ENCODE measurements at regions not wholly inside any gene's neighbourhood (a gene's known extent, or its start where the extent isn't known, plus 50 kb on each side); places are given as distances from the start of the nearest gene placed in this dataset.

DNA sequence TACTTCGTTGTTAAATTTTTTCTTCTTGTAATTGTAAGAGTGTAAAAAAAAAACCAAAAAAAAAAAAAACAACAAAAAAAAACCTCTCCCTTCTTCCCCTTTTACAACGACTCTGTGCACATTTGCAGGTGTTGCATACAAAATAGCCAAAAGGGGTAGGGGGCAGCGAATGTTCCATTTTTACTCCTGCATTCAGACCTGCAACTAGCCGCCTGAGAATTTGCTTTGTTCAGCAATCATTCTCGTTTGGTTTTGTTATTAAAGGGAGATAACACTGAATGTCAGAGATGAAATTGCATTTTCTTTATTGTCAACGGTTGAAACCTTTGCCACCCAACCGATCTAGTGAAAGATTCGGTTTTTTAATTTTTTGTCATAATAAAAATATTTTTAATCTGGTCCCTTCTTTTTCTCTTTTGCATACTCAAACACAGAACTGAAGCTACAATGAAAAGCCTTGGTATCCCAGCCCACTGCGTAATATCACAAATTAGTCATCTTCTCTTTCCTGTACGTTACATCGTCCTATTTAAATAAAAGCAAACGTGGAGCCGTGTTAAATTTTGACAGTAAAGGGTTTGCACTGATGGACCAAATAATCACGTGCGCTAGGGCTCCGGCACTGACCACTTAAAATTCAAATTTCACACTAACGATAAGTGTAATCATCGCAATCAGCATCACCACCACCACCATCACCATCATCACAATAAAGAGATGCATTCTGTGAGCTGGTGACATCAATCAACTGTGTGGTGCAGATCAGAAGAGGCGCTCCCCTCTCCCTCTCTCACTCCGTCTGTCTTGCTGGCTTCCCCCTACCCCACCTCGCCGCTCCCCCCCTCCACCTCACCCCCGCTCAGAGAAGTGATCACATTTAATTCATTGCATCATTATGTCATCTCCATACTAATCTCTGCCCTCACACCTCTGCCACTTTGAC, 406.2 kb upstream of the PSMD7 start:
- Mint-ChIP-seq H3K4me1 (peaks cover 59% of the 10 kb centered on the region), H3K4me3 (peak overlapping the region; percentile 76 to 82 (median 77)), H3K27ac (peak overlapping the region; percentile 72 to 83 (median 80)), H3K27me3 (ENCODE audit: low read depth) (peaks cover 36% of the 10 kb centered on the region), H3K9me3 (no peaks in the 10 kb centered on the region), H3K36me3 (ENCODE audit: low read depth) (no peaks in the 10 kb centered on the region)
- TF ChIP-seq, protein P1, sequence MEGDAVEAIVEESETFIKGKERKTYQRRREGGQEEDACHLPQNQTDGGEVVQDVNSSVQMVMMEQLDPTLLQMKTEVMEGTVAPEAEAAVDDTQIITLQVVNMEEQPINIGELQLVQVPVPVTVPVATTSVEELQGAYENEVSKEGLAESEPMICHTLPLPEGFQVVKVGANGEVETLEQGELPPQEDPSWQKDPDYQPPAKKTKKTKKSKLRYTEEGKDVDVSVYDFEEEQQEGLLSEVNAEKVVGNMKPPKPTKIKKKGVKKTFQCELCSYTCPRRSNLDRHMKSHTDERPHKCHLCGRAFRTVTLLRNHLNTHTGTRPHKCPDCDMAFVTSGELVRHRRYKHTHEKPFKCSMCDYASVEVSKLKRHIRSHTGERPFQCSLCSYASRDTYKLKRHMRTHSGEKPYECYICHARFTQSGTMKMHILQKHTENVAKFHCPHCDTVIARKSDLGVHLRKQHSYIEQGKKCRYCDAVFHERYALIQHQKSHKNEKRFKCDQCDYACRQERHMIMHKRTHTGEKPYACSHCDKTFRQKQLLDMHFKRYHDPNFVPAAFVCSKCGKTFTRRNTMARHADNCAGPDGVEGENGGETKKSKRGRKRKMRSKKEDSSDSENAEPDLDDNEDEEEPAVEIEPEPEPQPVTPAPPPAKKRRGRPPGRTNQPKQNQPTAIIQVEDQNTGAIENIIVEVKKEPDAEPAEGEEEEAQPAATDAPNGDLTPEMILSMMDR (IDR thresholded peaks at IDR 0.05; ENCODE audit: unreplicated experiment in 3 of 3), result no peak

DNA sequence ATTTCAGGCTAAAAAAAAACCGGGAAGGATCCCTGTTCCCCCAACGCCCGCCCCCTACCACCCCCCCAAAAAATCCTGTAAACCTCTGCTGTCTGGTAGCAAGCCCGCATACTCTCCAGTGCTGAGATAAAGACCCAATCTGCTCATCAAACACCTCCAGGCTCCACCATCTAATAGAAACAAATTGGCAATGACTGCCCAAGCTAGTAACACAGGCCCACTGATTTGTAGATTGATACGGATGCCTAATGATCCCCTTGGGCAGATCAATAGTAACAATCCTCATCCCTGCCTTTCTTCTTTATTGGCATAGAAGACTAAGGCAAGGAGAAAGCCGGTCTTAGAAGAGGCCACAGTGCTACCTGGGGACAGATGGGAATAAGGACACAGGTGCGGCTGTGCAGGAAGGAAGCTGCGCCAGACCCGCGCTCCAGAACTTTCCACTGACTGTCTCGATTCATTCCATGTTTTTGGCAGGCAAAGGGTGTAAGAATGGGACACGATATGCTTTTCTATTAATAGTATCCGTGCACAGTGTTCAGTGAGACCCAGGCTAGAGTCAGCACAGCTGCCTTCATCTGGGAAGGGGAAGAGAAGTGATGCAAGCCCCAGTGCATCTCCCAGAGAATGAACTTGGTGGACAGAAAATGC, 407.6 kb upstream of the PSMD7 start:
- H3K4me3 Mint-ChIP-seq, result peak overlapping the region; percentile 24 to 72 (median 65)
- H3K27ac Mint-ChIP-seq, result peak overlapping the region; percentile 25 to 52 (median 44)
- H3K9me3 Mint-ChIP-seq, result no peaks in the 10 kb centered on the region
- H3K27me3 Mint-ChIP-seq (ENCODE audit: low read depth), result peaks cover 37% of the 10 kb centered on the region
- peaks cover 50% of the 10 kb centered on the region for H3K4me1 Mint-ChIP-seq
- no peaks in the 10 kb centered on the region for H3K36me3 Mint-ChIP-seq (ENCODE audit: low read depth)
- TF ChIP-seq, protein P1 (IDR thresholded peaks at IDR 0.05; ENCODE audit: unreplicated experiment in 3 of 3), result no peak

DNA sequence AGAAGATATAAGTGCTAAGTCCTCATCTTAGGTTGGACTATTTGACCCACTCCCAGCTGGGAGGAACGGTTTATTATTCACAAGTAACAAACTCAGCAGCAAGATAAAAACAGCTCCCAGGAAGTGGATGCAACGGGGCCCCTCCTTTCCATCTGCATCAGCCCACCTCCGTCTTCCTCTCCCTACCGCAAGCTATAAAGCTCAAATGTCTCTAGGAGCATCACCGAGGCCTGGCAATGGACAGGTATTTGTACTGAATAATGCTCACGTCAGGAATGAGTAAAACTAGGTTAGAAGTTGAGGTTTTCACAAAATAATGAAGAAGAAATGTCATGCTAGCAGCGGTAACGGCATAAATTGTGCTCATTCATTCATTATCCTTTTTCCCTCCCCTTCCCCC, 408.7 kb upstream of the PSMD7 start:
- H3K27ac Mint-ChIP-seq, result peak overlapping the region; percentile 22 to 73 (median 44)
- H3K36me3 Mint-ChIP-seq (ENCODE audit: low read depth), result no peaks in the 10 kb centered on the region
- TF ChIP-seq, protein P1 (IDR thresholded peaks at IDR 0.05; ENCODE audit: unreplicated experiment in 3 of 3), result no peak
- H3K4me1 Mint-ChIP-seq, result peaks cover 40% of the 10 kb centered on the region
- peak overlapping the region in 2 of 3 experiments; percentile 8 to 38 for H3K4me3 Mint-ChIP-seq
- no peaks in the 10 kb centered on the region for H3K9me3 Mint-ChIP-seq
- peaks cover 37% of the 10 kb centered on the region for H3K27me3 Mint-ChIP-seq (ENCODE audit: low read depth)

DNA sequence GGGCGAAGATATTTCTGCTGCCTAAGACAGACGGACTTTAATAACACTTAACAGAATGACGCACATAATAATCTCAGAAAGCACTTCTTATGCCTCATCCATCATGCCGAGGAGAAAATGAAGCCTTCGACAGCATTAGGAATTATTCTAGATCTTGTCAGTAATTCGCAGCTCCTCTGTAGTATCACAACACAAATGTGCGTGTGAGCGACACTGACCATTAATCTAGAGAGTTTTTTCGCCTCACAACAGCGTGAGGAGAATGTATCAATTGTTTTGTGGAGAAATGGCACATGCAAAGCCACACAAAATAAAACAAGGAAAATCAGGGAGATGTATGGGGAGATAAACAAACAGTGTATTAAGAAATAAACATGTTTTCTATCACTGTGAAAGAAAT, 410.2 kb upstream of the PSMD7 start:
- peak overlapping the region in 2 of 3 experiments; percentile 6 to 44 for H3K27ac Mint-ChIP-seq
- H3K9me3 Mint-ChIP-seq, result no peaks in the 10 kb centered on the region
- TF ChIP-seq, protein P1 (IDR thresholded peaks at IDR 0.05; ENCODE audit: unreplicated experiment in 3 of 3), result no peak
- H3K4me1 Mint-ChIP-seq, result peaks cover 38% of the 10 kb centered on the region
- H3K27me3 Mint-ChIP-seq (ENCODE audit: low read depth), result peaks cover 35% of the 10 kb centered on the region
- peak overlapping the region in 1 of 3 experiments; percentile 29 for H3K4me3 Mint-ChIP-seq
- H3K36me3 Mint-ChIP-seq (ENCODE audit: low read depth), result no peaks in the 10 kb centered on the region

DNA sequence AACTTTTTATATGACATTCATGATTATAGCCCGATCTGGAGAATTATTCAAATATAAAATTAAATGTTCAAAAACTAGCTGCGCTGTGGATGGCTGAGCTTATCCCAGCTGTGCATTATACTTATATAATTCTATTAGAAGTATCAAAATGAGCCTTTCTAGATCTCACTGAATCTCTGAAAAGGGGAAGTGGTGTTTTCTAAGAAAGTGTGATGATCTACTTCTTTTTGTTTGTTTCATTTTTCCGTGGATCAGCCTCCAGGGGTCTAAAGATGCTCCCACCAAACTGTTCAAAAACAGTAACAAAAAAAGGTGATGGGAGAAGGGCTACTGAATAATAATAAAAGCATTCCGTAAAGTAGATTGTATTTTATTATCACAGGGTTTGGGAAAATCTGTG, 411.3 kb upstream of the PSMD7 start:
- H3K4me1 Mint-ChIP-seq, result peaks cover 30% of the 10 kb centered on the region
- no peaks in the 10 kb centered on the region for H3K9me3 Mint-ChIP-seq
- TF ChIP-seq, protein P1 (IDR thresholded peaks at IDR 0.05; ENCODE audit: unreplicated experiment in 3 of 3), result no peak
- no peaks in the 10 kb centered on the region for H3K36me3 Mint-ChIP-seq (ENCODE audit: low read depth)
- H3K27me3 Mint-ChIP-seq (ENCODE audit: low read depth), result peaks cover 40% of the 10 kb centered on the region
- no peak overlapping the region for H3K4me3 Mint-ChIP-seq
- H3K27ac Mint-ChIP-seq, result peak overlapping the region in 2 of 3 experiments; percentile 33 to 70

Measured in nephron (organoid).